GM12874 (cell line): ENCODE measurements at regions not wholly inside any gene's neighbourhood (a gene's known extent, or its start where the extent isn't known, plus 50 kb on each side); places are given as distances from the start of the nearest gene placed in this dataset.

ENCODE experiments used
- TF ChIP-seq, protein P1 (sequence below): IDR thresholded peaks from 2 replicates; pipeline ENCODE4 v1.5.1; 2011; ENCODE audit warnings: low read depth, mild to moderate bottlenecking, control low read depth, low read length, moderate library complexity; ENCODE audit not compliant: insufficient read depth

DNA sequence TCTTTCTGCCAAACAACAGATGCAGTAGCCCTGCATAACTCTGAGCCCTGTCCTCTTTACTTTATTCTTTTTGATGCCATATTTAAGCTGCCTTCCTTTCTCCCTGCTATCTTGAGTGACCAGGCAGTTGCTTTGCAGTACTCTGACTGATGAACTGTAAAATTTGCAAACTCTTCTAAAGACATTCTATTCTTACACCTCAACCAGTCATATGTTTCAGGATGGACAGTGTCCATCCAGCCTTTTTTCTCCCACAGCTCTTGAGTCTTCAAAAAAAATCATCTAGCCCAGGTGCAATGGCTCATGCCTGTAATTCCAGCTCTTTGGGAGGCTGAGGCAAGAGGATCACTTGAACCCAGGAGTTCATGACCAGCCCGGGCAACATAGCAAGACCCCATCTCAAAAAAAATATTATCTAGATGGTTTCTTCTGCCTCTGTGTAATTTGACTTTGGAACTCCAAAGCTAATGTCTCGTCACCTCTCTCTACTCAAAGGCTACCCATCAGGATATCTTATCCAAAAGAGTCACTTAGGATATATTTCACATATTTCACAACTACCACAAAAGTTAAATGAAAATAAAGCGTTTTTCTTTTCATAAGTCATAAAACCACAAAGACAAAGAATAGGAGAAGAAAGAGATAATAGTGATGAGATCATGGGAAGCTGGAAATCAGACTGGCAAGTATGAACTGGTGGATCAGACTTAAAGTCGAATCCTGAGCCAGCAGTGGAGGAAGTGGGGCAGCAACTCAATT is 54.6 kb upstream of the IPO9 start:
- TF ChIP-seq, protein P1, sequence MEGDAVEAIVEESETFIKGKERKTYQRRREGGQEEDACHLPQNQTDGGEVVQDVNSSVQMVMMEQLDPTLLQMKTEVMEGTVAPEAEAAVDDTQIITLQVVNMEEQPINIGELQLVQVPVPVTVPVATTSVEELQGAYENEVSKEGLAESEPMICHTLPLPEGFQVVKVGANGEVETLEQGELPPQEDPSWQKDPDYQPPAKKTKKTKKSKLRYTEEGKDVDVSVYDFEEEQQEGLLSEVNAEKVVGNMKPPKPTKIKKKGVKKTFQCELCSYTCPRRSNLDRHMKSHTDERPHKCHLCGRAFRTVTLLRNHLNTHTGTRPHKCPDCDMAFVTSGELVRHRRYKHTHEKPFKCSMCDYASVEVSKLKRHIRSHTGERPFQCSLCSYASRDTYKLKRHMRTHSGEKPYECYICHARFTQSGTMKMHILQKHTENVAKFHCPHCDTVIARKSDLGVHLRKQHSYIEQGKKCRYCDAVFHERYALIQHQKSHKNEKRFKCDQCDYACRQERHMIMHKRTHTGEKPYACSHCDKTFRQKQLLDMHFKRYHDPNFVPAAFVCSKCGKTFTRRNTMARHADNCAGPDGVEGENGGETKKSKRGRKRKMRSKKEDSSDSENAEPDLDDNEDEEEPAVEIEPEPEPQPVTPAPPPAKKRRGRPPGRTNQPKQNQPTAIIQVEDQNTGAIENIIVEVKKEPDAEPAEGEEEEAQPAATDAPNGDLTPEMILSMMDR, result no peak

GRCh38 chr1:201774983-201775344 is 54.0 kb upstream of the IPO9 start:
- TF ChIP-seq, protein P1, result no peak

DNA sequence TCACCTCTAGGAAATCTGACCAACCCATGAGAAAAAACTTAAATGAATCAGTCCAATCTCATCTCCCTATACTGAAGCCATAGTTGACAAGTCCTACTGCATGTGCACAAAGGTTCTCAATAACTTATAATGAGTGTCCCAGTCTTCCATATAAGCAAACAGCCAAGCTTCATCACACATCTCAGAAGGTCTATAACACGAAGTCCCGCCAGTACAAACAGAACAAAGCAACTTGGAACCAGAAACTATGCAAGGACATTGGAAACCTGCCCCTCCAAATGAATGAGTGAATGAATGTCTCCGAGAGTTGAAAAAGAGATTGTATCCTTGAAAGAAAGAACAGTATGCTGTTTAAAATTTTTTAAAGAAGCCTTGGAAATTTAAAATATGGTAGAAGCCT is 53.6 kb upstream of the IPO9 start:
- TF ChIP-seq, protein P1, result no peak

DNA sequence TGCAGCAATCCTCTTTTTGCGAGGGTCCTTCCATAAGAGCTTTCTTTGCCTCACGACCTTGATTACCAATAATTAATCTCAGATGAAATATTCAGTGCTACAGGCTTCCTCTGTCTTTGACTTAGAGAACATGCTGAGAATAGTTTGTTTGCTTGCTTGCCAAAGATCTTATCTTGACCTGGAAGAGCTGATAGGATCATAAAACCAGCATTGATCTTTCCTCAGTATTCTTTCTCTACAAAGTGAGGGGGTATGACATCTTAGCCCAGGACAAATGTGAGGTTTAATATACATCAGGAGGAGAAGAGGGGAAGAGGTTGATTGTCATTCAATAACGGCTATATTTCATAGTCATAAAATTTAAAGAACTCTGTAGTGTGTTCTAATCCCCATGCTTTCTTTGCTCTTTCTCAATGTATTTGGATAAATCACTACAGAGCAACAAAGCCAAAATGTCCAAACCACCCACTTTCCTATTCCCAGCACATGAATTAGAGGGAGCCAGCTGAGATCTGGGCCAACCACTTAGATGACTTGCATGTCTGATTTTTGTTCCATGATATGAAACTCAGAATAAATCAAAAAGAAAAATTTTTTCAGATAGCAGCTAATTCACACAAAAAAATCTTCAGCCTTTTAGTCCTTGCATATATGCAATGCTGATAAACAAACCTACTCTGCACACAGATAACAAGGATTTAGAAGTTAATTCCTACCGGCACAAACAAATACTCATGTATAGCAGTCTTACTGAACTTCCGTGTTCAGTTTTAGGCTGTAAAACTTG is 50.5 kb upstream of the IPO9 start:
- TF ChIP-seq, protein P1, result no peak
